ENCODE measurements at regions not wholly inside any gene's neighbourhood (a gene's known extent, or its start where the extent isn't known, plus 50 kb on each side); places are given as distances from the start of the nearest gene placed in this dataset.

GRCh38 chr10:120960725-120961124 lies 109.6 kb downstream of the WDR11 start:
- DNase-seq, result no peak

- DNase-seq, result no peak
Observed at GRCh38 chr10:120961795-120962755, 110.9 kb downstream of the WDR11 start.

- DNase-seq, result no peak
Observed at GRCh38 chr10:120962756-120963593, 111.8 kb downstream of the WDR11 start.

GRCh38 chr10:120963594-120964220 lies 112.5 kb downstream of the WDR11 start:
- no peak for DNase-seq

- no peak for DNase-seq
Observed at GRCh38 chr10:120966657-120967045, 115.5 kb downstream of the WDR11 start.

GRCh38 chr10:120969219-120969645 lies 118.1 kb downstream of the WDR11 start:
- peak; percentile 5 for DNase-seq

- DNase-seq, result no peak
Observed at GRCh38 chr10:120970595-120971529, 119.7 kb downstream of the WDR11 start.

GRCh38 chr10:120971671-120972070 lies 120.5 kb downstream of the WDR11 start:
- DNase-seq, result no peak

GRCh38 chr10:120972259-120972658 lies 121.1 kb downstream of the WDR11 start:
- no peak for DNase-seq

- DNase-seq, result no peak
Observed at GRCh38 chr10:120975072-120975867, 124.1 kb downstream of the WDR11 start.

- no peak for DNase-seq
Observed at GRCh38 chr10:120975868-120976225, 124.7 kb downstream of the WDR11 start.

- DNase-seq, result no peak
Observed at GRCh38 chr10:120977897-120978296, 126.7 kb downstream of the WDR11 start.

- DNase-seq, result peak; percentile 47
Observed at GRCh38 chr10:120978589-120979252, 127.6 kb downstream of the WDR11 start.

- no peak for DNase-seq
Observed at GRCh38 chr10:120979435-120980278, 128.5 kb downstream of the WDR11 start.

- DNase-seq, result no peak
Observed at GRCh38 chr10:120980279-120981255, 129.4 kb downstream of the WDR11 start.

- DNase-seq, result no peak
Observed at GRCh38 chr10:120981601-120982391, 130.6 kb downstream of the WDR11 start.

- no peak for DNase-seq
Observed at GRCh38 chr10:120982507-120982906, 131.3 kb downstream of the WDR11 start.

- no peak for DNase-seq
Observed at GRCh38 chr10:120983721-120984120, 132.6 kb downstream of the WDR11 start.
